ENCODE measurements at regions not wholly inside any gene's neighbourhood (a gene's known extent, or its start where the extent isn't known, plus 50 kb on each side); places are given as distances from the start of the nearest gene placed in this dataset.

- no peak for TF ChIP-seq CTCF (IDR thresholded peaks at IDR 0.05; ENCODE audit: low read depth, low read length, missing input control)
- TF ChIP-seq GABPA (IDR thresholded peaks at IDR 0.05 in 1 of 2, conservative IDR thresholded peaks at IDR 0.05 in 1 of 2), result no peak
- no peak for TF ChIP-seq HNF4G (IDR thresholded peaks at IDR 0.05)
- no peak for TF ChIP-seq JUND (IDR thresholded peaks at IDR 0.05)
- no peak for TF ChIP-seq MAX (IDR thresholded peaks at IDR 0.05)
- TF ChIP-seq REST (IDR thresholded peaks at IDR 0.05), result no peak
- TF ChIP-seq RXRA (IDR thresholded peaks at IDR 0.05), result no peak
- no peak for TF ChIP-seq SP1 (IDR thresholded peaks at IDR 0.05)
- TF ChIP-seq FOXA1 (IDR thresholded peaks at IDR 0.05), result no peak
- TF ChIP-seq YY1 (IDR thresholded peaks at IDR 0.05), result no peak
- TF ChIP-seq ZBTB33 (IDR thresholded peaks at IDR 0.05), result no peak
- TF ChIP-seq RAD21 (IDR thresholded peaks at IDR 0.05), result no peak
- TF ChIP-seq TAF1 (conservative IDR thresholded peaks at IDR 0.05), result no peak
- no peak for TF ChIP-seq FOXA2 (IDR thresholded peaks at IDR 0.05)
Measured at GRCh38 chr1:244264163-244264562, 187.5 kb downstream of the ADSS2 start.

Measured in liver (tissue), 3 donors.